B cell (primary cell): ENCODE measurements at regions not wholly inside any gene's neighbourhood (a gene's known extent, or its start where the extent isn't known, plus 50 kb on each side); places are given as distances from the start of the nearest gene placed in this dataset.

Experiments used
- EZH2 ChIP-seq: IDR thresholded peaks from 2 replicates; pipeline ENCODE4 v1.6.1; 2012; ENCODE audit warnings: borderline replicate concordance, low read depth, mild to moderate bottlenecking, moderate library complexity, low read length; ENCODE audit not compliant: insufficient read depth, poor library complexity, severe bottlenecking
- TF ChIP-seq, protein P1 (sequence below): fragments of 200-600 bp; IDR thresholded peaks from one replicate; pipeline ENCODE4 v1.8.0; 2022; ENCODE audit warnings: antibody characterized with exemption, mild to moderate bottlenecking

DNA sequence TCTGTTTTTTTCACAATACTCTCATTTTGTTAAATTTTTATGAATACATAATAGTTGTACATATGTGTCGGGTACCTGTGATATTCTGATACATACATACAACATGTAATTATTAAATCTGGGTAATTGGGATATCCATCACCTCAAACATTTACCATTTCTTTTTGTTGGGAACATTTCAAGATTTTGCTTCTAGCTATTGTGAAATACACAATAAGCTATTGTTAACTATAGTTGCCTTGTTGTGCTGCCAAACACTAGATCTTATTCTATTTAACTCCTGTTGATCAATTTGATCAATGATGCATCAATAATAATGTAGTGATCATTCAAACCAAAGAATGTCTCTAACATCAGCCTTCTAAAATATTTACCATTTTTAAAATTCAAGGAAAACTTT, 234.6 kb upstream of the NR5A2 start:
- TF ChIP-seq, protein P1, sequence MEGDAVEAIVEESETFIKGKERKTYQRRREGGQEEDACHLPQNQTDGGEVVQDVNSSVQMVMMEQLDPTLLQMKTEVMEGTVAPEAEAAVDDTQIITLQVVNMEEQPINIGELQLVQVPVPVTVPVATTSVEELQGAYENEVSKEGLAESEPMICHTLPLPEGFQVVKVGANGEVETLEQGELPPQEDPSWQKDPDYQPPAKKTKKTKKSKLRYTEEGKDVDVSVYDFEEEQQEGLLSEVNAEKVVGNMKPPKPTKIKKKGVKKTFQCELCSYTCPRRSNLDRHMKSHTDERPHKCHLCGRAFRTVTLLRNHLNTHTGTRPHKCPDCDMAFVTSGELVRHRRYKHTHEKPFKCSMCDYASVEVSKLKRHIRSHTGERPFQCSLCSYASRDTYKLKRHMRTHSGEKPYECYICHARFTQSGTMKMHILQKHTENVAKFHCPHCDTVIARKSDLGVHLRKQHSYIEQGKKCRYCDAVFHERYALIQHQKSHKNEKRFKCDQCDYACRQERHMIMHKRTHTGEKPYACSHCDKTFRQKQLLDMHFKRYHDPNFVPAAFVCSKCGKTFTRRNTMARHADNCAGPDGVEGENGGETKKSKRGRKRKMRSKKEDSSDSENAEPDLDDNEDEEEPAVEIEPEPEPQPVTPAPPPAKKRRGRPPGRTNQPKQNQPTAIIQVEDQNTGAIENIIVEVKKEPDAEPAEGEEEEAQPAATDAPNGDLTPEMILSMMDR, result no peak
- TF ChIP-seq EZH2, result no peak
